Mesenteric fat pad (tissue), 1 donor: ENCODE measurements at regions not wholly inside any gene's neighbourhood (a gene's known extent, or its start where the extent isn't known, plus 50 kb on each side); places are given as distances from the start of the nearest gene placed in this dataset.

Source experiments
- DNase-seq: peaks from one replicate; pipeline ENCODE4 v3.0.0-alpha.2; 2020; ENCODE audit warnings: low spot score
- donor health status: DM: yes; HTN: yes; CAD: no.

- DNase-seq = no peak
These were observed 336.4 kb downstream of the BRD1 start for GRCh38 chr22:49491221-49491635.

DNA sequence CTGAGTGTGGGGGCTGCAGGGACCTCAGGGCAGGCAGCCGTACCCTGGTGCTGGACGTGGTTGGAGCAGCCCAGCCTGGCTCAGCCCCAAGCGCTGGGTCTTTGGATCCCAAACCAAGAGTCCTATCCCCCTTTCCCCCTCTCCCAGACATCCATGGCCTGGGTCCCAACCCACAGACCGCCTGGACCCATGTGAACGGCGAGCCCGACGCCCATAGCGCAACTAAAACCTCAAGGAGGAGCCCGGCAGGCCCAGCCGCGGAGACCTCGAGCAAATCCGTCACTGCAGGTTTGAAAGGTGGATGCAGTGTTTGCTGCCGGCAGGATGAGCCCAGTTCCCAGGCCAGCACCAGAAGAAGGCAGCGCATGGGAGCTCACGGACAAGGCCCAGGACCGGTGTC lies 337.0 kb downstream of the BRD1 start:
- peak; percentile 74 for DNase-seq

GRCh38 chr22:49489821-49490220 lies 337.9 kb downstream of the BRD1 start:
- peak; percentile 69 for DNase-seq

GRCh38 chr22:49488943-49489342 lies 338.7 kb downstream of the BRD1 start:
- peak; percentile 86 for DNase-seq

DNA sequence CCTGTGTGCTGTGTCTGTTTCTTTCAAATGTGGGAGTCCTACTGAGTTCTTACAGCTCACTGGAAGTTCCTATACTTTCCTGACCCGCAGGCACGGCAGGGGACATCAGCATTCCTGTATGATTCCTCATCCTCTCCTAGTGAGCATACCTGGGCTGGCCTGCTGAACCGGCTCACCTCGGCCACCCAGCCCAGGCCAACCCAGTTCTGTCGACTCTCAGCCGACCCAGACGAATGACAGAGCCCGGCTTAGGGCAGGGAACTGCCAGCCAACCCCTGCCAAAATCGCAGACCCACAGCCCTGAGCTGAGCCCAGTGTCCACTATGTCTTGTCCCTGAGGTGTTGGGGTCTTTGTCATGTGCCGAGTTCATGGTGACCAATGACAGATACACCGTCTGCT lies 339.7 kb downstream of the BRD1 start:
- DNase-seq = peak; percentile 64

DNA sequence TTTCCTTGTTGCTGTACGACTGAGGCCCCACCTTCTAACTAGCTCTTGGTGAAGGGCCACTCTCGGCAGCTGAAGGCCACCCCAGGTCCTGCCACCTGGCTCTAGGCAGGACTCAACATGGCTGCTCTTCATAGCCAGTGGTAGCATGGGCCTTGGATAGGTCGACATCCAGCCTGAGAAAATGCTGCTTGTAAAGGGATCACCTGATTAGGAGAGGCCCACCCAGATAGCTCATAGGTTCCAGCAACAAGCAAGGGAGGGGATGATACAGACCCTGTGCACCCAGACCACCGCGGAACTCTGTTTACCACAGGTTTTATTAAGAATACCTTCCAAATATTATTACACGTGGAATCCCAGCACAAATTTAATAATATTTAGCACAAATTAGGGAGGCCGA lies 341.4 kb downstream of the BRD1 start:
- no peak for DNase-seq

DNA sequence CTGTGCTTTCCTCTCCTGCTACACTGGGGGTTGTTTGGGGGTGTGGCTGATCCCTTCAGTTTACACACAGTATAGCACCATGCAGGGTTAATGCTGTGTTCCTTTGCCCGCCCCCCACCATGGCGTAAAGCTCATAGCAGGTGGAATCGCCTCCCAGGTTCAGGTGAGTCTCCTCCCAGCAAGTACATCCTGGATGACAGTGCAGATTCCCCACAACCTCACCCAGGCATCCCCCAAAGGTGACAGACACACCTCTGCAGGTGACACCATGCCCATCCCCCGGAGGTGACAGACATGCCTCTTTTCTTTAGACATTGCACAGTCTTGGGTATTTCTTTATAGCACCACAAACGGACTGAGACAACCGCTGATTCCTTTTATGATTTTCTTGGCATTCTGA lies 343.7 kb downstream of the BRD1 start:
- peak; percentile 78 for DNase-seq

DNA sequence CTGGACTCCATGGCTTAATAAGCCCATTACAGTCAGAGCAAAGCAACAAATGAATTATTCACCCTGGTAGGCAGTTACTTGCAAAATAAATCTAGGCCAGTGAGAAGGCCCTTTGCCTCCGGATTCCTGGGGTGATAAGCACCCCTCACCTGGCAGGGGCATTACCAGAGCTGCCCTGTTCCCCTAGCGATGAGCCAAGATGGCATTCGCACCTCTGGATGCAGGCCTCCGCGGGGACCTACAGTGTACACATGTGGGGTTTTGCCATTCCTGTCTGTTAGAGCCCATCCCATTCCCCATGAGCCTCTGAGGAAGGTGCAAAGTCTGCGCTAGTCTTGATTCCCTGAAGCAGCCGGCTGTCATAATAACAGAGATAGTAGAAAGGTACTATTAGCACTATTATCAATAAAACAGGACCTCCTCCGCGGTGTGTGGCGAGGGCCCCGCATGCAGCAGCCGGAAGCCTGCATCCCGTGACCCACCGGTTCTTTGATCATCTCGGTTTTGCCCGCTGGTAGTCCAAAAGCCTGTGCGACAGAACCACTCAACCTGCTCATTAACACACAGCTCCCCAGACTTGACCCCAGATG lies 344.3 kb downstream of the BRD1 start:
- DNase-seq = peak; percentile 71

DNA sequence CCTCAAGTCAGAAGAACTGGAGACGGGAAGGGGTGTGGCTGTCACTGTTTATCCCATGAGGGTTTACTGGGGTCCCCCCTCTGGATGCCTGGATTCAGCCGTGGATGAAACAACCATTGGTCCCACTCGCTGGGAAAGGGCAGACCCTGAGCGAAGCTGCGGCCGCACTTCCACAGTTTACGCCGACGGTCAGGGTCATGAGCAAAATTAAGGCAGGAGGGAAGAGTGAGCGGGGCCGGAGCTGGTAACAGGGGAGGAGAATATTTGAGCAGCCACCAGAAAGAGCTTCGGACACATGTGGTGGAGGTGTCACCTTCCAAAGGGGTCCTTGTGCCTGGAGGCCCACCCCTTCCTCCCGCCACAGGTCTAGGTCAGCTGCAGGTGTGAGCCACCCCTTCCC lies 344.9 kb downstream of the BRD1 start:
- DNase-seq = peak; percentile 88

GRCh38 chr22:49481659-49482399 lies 345.8 kb downstream of the BRD1 start:
- peak; percentile 78 for DNase-seq

- peak; percentile 64 for DNase-seq
These were observed 346.6 kb downstream of the BRD1 start for GRCh38 chr22:49480896-49481658.

DNA sequence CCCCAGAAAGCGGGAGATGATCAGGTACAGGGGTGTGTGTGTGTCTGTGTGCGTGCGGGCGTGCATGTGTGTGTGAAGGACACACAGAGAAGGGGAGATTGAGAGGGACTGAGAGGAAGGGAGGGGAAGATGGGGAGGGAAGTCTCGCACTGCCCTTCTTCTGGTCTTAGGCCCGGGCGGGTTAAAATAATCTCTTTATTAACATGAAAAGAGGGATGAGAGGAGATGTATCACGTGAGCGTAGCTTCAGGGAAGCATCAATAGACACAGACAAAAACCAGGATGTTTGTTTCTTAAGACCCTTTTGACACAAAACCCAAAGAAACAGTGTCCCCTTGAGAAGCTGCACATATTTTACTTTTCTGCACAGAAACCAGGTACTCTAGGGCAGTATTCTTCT lies 347.3 kb downstream of the BRD1 start:
- DNase-seq = peak; percentile 49

DNA sequence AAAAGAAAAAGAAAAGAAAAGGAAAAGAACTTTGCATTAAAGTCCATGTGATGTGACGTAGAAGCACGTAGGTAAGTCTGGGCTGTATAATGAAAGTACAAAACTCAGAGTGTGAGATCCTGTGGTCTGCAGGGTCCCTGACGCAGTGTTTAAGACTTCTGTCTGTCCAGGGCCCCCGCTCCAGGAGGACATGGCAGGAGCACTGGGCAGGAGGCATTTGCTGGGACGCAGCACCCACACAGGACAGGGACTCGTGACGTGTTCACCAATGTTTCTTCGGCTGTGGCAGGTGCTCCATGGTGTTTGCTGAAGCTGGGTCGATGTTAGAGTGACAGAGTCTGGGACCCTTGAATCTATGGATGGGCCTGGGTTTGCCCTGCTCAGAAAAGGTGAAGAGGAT lies 348.1 kb downstream of the BRD1 start:
- DNase-seq = peak; percentile 12

DNA sequence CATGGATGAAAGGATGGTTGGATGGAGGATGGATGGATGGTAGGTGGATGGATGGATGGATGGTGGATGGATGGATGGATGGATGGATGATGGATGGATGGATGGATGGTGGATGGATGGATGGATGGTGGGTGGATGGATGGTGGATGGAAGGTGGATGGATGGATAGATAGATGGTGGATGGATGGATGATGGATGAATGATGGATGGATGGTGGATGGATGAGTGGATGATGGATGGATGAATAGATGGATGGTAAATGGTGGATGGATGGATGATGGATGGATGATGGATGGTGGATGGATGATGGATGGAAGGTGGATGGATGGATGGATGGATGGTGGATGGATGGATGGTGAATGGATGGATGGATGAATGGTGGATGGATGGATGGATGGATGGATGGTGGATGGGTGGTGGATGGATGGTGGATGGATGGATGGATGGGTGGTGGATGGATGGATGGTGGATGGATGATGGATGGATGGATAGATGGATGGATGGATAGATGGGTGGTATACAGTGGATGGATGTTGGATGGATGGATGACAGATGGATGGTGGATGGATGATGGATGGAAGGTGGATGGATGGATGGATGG lies 350.8 kb downstream of the BRD1 start:
- DNase-seq = peak; percentile 30

- peak; percentile 2 for DNase-seq
These were observed 351.5 kb downstream of the BRD1 start for GRCh38 chr22:49476176-49476575.

- DNase-seq = no peak
These were observed 352.4 kb downstream of the BRD1 start for GRCh38 chr22:49475253-49475652.

GRCh38 chr22:49473286-49473685 lies 354.4 kb downstream of the BRD1 start:
- DNase-seq = peak; percentile 85

DNA sequence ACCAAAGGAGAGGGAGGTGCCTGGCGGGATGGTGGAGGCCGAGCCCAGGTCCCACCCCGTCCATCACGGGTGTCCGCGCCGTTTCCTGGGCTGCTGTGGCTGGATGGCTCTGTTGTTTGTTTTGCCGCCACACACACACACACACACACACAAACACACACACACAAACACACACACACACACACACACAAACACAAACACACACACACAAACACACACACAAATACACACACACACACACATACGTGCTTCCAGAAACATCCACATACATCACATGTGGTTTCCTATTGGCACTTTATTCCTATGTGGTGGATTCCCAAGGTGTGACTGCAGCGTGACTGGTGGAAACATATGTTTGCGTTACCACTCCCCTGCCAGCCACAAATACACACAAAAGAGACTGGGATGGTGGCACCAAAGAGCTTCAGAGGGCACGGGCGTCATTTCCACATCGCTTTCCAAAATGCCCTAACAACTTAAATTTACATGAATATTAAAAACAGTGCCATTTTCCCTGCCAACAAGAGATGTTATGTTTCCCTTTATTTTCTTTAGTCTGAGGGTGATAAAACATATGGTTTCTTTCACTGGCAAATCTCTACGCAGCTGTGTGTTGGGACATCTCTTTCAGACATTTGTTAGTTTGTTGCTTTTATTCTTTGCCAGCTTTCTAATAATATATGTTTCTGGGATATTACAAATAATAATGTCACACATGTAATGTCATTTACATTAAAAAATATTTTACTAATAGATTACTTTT lies 356.8 kb downstream of the BRD1 start:
- no peak for DNase-seq

DNA sequence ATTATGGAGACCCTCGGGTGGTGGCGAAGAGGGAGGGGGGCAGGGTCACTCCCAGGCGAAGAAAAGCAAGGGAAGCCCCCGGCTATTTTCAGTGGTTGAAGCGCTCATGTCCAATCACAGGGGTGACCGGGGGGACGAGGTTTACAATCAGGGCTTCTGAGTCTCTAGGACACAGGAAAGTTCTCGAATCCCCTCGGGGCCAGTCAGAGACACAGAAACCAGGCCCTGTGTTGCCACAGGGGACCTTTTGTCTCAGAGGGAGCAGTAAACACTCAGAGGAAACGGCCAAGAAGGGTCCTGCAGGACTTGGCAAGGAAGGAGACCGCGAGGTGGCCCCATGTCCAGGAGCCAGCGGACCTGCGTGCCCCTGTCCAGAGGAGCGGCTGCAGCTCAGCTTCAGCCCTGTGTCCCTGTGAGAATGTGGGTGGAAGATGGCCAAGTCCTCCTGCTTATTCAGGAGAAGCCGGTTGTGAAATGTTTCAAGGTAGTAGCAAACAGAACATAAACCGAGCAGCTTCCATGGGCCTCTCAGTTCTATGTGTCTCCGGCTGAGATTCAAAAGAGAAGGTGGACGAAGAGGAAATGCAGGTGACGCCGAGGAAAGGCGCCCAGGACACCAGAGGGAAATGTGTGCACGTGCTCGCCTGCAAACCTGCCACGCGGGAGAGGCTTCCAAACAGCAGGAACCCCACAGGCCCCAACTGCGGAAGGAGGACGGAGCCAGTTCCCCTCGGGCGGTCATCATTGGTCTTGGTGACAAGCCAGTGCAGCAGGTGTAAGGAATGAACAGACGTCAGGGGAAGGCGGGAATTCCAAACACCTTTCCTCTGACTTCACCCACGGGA lies 357.6 kb downstream of the BRD1 start:
- DNase-seq = no peak

DNA sequence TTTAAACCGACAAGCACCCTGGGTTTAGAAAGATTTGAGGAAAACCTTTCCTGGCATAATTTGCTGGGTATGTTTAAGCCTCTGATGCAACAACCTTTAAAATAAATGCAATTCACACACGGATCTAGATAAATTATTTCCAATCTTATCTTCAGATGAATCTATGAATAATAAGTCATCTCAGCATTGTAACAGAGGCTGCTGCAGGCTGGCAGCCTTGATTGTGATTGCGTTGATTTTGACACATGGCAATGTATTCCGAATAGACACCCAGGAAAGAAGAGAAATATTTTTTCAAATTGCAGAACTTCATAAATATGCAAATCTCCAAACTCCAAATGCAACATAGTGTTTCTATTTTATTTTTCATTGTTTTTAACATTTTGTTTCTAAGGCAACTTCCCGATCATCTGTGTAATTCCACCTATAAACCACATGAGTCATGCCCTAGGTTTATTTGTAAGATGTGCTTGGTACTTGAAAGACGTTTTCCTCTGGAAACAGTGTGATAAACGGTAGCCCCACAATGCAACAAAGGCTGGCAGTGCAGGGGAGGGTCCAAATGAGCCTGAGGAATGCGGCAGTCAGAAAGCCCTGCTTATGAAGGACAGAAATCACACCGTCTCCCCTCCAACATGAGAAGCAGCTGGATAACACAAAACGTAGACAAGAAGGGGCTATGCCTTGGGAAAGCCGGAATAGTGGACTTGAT lies 359.0 kb downstream of the BRD1 start:
- no peak for DNase-seq
